Mesodermal cell (in vitro differentiated cells): ENCODE measurements at regions not wholly inside any gene's neighbourhood (a gene's known extent, or its start where the extent isn't known, plus 50 kb on each side); places are given as distances from the start of the nearest gene placed in this dataset.

Experiments
- H3K27ac ChIP-seq: 2 replicates; pipeline ENCODE4 v1.7.0; 2013; ENCODE audit warnings: mild to moderate bottlenecking, low read depth, low read length, moderate library complexity; ENCODE audit not compliant: severe bottlenecking
- H3K36me3 ChIP-seq: 2 replicates; pipeline ENCODE4 v1.7.1; 2013; ENCODE audit warnings: mild to moderate bottlenecking, low read length, moderate library complexity; ENCODE audit not compliant: control insufficient read depth, insufficient read depth
- H3K4me1 ChIP-seq: one replicate; pipeline ENCODE4 v1.7.1; 2013; ENCODE audit warnings: mild to moderate bottlenecking, low read length; ENCODE audit not compliant: insufficient read depth, control insufficient read depth, poor library complexity, severe bottlenecking
- H3K4me3 ChIP-seq: 2 replicates; pipeline ENCODE4 v1.7.0; 2013; ENCODE audit warnings: low read length, control low read depth, mild to moderate bottlenecking; ENCODE audit not compliant: insufficient read depth, poor library complexity, severe bottlenecking; ENCODE audit errors: extremely low read depth
- H3K9me3 ChIP-seq: 2 replicates; pipeline ENCODE4 v1.7.1; 2013; ENCODE audit warnings: mild to moderate bottlenecking, low read length, moderate library complexity; ENCODE audit not compliant: control insufficient read depth
- WGBS, 2 experiments: methylation state at CpG; one replicate each; pipeline ENCODE4 v1.1.5; 2013; ENCODE audit warnings: missing lambda C conversion rate in 2 of 2; ENCODE audit not compliant: insufficient coverage in 2 of 2; 5-methylcytosine and 5-hydroxymethylcytosine counted together

- H3K36me3 ChIP-seq = no peaks in the 10 kb centered on the region
- WGBS, 2 experiments = no CpG with 5 or more reads among the region's 1 CpG
- no peak overlapping the region for H3K27ac ChIP-seq
- H3K4me1 ChIP-seq = peaks cover 6% of the 10 kb centered on the region
- H3K4me3 ChIP-seq = no peak overlapping the region
- H3K9me3 ChIP-seq = peaks cover 18% of the 10 kb centered on the region
Observed at GRCh38 chr5:116663081-116663480, 88.5 kb upstream of the SEMA6A start.

GRCh38 chr5:116661419-116661818, 86.8 kb upstream of the SEMA6A start:
- H3K9me3 ChIP-seq = peaks cover 18% of the 10 kb centered on the region
- 75 to 85% methylated on average over 1 to 2 of the region's 4 CpGs for WGBS, 2 experiments
- H3K27ac ChIP-seq = no peak overlapping the region
- H3K36me3 ChIP-seq = no peaks in the 10 kb centered on the region
- H3K4me1 ChIP-seq = peaks cover 6% of the 10 kb centered on the region
- no peak overlapping the region for H3K4me3 ChIP-seq

- 85 to 88% methylated on average over 3 to 5 of the region's 5 CpGs for WGBS, 2 experiments
- Histone ChIP-seq H3K4me3 (no peak overlapping the region), H3K4me1 (peaks cover 6% of the 10 kb centered on the region), H3K36me3 (no peaks in the 10 kb centered on the region), H3K9me3 (peaks cover 18% of the 10 kb centered on the region), H3K27ac (no peak overlapping the region)
Observed at GRCh38 chr5:116660929-116661328, 86.3 kb upstream of the SEMA6A start.

- Histone ChIP-seq H3K4me3 (no peak overlapping the region), H3K9me3 (peaks cover 18% of the 10 kb centered on the region), H3K4me1 (peaks cover 15% of the 10 kb centered on the region), H3K36me3 (no peaks in the 10 kb centered on the region), H3K27ac (no peak overlapping the region)
- 86% methylated on average over 1 of the region's 1 CpG; no CpG with 5 or more reads in 1 of the 2 experiments for WGBS, 2 experiments
Observed at GRCh38 chr5:116658830-116659229, 84.2 kb upstream of the SEMA6A start.

GRCh38 chr5:116658141-116658540, 83.5 kb upstream of the SEMA6A start:
- H3K4me1 ChIP-seq = peaks cover 22% of the 10 kb centered on the region
- no peaks in the 10 kb centered on the region for H3K36me3 ChIP-seq
- no peak overlapping the region for H3K27ac ChIP-seq
- peaks cover 18% of the 10 kb centered on the region for H3K9me3 ChIP-seq
- H3K4me3 ChIP-seq = no peak overlapping the region

GRCh38 chr5:116655431-116655830, 80.8 kb upstream of the SEMA6A start:
- Histone ChIP-seq H3K4me1 (peaks cover 37% of the 10 kb centered on the region), H3K36me3 (no peaks in the 10 kb centered on the region), H3K4me3 (no peak overlapping the region), H3K9me3 (peaks cover 8% of the 10 kb centered on the region), H3K27ac (no peak overlapping the region)
- 88% methylated on average over 1 of the region's 3 CpGs; no CpG with 5 or more reads in 1 of the 2 experiments for WGBS, 2 experiments

GRCh38 chr5:116654925-116655324, 80.3 kb upstream of the SEMA6A start:
- peaks cover 4% of the 10 kb centered on the region for H3K9me3 ChIP-seq
- no CpG with 5 or more reads among the region's 3 CpGs for WGBS, 2 experiments
- H3K4me1 ChIP-seq = peaks cover 37% of the 10 kb centered on the region
- no peak overlapping the region for H3K27ac ChIP-seq
- H3K36me3 ChIP-seq = no peaks in the 10 kb centered on the region
- H3K4me3 ChIP-seq = no peak overlapping the region

GRCh38 chr5:116652903-116653302, 78.3 kb upstream of the SEMA6A start:
- Histone ChIP-seq H3K27ac (peak overlapping the region; percentile 92), H3K9me3 (no peaks in the 10 kb centered on the region), H3K4me3 (no peak overlapping the region), H3K4me1 (peaks cover 31% of the 10 kb centered on the region), H3K36me3 (no peaks in the 10 kb centered on the region)
- WGBS, 2 experiments = 26% methylated on average over 3 of the region's 3 CpGs; no CpG with 5 or more reads in 1 of the 2 experiments

- H3K9me3 ChIP-seq = no peaks in the 10 kb centered on the region
- H3K27ac ChIP-seq = peak overlapping the region; percentile 92
- WGBS, 2 experiments = 13% methylated on average over 6 to 7 of the region's 7 CpGs
- H3K4me1 ChIP-seq = peaks cover 31% of the 10 kb centered on the region
- no peaks in the 10 kb centered on the region for H3K36me3 ChIP-seq
- H3K4me3 ChIP-seq = no peak overlapping the region
Observed at GRCh38 chr5:116652196-116652729, 77.6 kb upstream of the SEMA6A start.

- Histone ChIP-seq H3K4me1 (peaks cover 31% of the 10 kb centered on the region), H3K36me3 (no peaks in the 10 kb centered on the region), H3K27ac (peak overlapping the region; percentile 92), H3K9me3 (no peaks in the 10 kb centered on the region), H3K4me3 (no peak overlapping the region)
- WGBS, 2 experiments = 74% methylated on average over 2 of the region's 3 CpGs; no CpG with 5 or more reads in 1 of the 2 experiments
Observed at GRCh38 chr5:116651653-116652052, 77.0 kb upstream of the SEMA6A start.

GRCh38 chr5:116650964-116651363, 76.3 kb upstream of the SEMA6A start:
- Histone ChIP-seq H3K9me3 (no peaks in the 10 kb centered on the region), H3K4me3 (no peak overlapping the region), H3K4me1 (peaks cover 31% of the 10 kb centered on the region), H3K27ac (no peak overlapping the region), H3K36me3 (no peaks in the 10 kb centered on the region)
- 83 to 88% methylated on average over 1 to 3 of the region's 4 CpGs for WGBS, 2 experiments
